Pulmonary artery endothelial cell (primary cell): ENCODE measurements at regions not wholly inside any gene's neighbourhood (a gene's known extent, or its start where the extent isn't known, plus 50 kb on each side); places are given as distances from the start of the nearest gene placed in this dataset.
"Not testable (repeated sequence)": the region's sequence is repeated elsewhere in the genome, so short reads cannot be mapped to it uniquely, and the experiment has no call there.

ENCODE experiments used
- DNase-seq: peaks from one replicate; pipeline ENCODE4 v3.0.0-alpha.2; 2011; ENCODE audit warnings: low read depth, low spot score

DNA sequence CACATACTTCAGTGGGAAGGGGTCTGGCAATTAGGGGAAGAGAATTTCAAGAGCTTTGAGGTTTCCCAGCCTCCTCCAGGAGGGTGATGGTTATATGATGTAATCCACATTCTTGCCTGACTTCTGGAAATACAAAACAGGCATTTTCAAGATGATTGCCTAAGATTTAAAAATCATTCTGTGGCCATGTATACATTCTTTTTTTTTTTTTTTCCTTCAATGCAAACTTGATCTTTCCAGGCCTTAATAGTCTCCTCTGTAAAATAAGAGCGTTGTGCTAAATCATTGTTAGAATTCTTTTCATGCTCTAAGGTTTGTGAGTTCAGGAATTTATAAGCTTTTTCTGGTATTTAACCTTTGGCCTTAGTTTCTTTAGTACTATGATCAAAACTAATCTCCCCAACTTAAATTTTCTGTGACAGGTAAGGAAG lies 192.3 kb upstream of the HMCN1 start:
- DNase-seq, result no peak

DNA sequence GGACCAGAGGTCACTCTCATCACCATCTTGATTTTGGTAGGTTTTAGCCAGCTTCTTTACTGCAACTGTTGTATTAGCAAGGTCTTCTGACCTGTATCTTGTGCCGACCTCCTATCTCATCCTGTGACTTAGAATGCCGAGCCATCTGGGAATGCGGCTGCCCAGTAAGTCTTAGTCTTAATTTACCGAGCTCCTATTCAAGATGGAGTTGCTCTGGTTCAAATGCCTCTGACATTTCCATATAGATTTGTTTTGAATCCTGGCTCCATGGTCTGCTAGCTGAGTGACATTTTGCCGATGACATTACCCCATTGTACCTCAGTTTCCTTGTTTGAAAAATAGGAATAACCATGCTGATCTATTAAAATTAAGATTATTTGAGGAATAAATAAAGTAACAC lies 193.9 kb upstream of the HMCN1 start:
- no peak for DNase-seq

GRCh38 chr1:185539277-185539943 lies 194.8 kb upstream of the HMCN1 start:
- DNase-seq, result no peak

DNA sequence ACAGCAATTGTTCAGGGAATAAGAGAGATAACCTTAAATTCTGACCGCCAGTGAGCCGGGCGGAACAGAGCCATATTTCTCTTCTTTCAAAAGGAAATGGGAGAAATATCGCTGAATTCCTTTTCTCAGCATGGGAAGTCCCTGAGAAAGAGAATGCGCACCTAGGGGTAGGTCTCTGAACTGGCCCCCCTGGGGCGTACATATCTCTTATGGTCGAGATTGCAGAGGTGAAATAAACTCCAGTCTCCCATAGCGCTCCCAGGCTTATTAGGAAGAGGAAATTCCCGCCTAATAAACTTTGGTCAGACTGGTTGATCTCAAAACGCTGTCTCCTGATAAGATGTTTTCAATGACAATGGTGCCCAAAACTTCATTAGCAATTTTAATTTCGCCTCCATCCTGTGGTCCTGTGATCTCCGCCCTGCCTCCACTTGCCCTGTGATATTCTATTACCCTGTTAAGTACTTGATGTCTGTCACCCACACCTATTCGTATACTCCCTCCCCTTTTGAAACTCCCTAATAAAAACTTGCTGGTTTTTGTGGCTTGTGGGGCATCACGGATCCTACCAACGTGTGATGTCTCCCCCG lies 195.8 kb upstream of the HMCN1 start:
- DNase-seq, result not testable (repeated sequence)

GRCh38 chr1:185537596-185537995 lies 196.6 kb upstream of the HMCN1 start:
- DNase-seq, result no peak

- no peak for DNase-seq
Observed at GRCh38 chr1:185536165-185536920, 197.8 kb upstream of the HMCN1 start.

GRCh38 chr1:185535621-185536020 lies 198.6 kb upstream of the HMCN1 start:
- DNase-seq, result no peak

DNA sequence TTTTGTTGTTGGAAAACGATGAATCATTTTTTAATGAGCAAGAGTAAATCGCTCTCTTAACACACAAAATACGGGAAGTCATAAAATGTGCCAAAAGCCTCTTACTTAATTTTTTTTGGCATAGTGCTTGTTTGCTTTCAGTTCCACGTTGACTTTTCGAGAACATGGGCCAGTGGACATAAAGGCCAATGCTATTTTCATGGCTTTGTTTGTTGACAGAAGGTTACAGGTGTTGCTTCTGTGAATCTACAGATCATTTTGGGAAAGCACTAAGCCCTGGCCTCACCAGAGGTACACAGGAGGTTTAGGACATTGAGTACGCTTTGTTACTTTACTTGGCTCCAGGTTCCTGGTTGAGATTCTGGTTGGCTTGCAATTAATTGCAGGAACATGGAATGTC lies 199.4 kb upstream of the HMCN1 start:
- no peak for DNase-seq

DNA sequence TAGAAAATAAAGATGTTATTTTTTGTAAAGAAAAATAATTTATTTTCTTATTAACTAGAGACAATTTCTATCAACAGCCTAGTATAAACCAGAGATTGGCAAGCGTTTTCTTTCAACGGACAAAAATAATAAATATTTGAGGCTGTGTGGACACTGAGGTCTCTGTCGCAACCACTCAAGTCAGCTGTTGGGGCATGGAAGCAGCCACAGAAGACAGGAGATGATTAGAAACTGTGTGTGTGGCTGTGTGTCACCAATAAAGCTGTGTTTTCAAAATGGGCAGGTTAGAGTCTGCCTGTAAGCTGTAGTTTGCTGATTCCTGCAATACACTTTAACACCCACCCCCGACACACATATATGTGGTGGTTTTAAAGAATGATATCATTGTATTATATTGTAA lies 200.6 kb upstream of the HMCN1 start:
- no peak for DNase-seq

DNA sequence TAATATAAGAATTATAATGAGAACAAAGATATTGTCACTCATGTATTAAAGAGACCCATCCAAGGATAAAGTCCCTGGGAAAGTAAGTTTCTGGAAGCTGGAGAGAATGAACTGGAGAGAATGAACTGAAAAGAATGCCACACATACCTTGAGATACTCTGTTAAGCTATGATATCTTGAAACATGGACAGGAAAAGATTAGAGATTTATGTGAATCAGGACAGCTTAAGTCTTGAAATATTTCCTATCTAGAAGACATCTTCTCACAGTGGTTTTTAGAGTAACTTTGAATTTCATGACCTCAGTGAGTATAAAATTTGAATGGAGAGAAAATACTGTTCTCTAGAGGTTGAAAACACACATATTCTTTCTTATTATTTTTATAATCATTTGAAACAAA lies 201.3 kb upstream of the HMCN1 start:
- no peak for DNase-seq

DNA sequence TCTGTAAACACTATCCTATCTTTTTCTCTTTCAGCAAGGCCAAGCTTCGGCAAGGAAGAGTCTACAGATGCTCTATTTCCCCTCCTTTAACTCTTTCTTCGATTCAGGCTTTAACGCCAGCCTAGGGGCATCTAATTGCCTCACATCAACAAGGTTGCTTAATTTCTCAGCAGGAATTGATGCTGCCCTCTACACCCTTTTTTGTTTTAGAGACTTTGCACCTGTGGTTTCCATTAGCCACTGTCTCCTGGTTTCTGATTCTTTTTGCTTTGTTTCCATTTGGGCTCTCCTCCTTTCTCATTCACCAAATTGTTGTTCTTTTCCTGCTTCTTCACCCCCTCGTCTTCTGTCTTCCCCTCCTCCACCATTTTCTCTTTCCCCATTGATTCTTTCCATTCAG lies 202.4 kb upstream of the HMCN1 start:
- no peak for DNase-seq

DNA sequence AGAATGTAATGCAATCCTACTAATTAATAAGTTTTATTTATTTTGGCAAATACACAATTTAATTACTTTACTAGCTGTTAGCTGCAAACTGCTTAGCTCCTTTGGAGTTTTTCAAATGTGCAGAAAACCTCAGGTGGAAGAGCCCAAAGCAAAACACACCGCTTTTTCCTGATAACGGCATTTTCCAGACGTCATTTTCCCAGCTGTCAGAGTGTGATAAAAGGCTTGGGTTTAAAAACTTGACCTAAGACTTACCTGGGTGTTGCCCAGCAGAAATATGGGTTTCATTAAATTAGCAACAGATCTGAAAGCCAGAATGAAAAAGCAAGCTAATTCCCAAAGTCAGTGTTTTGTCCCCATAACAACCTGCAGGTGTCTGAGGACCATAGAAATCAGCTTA lies 204.0 kb upstream of the HMCN1 start:
- DNase-seq, result no peak

- DNase-seq, result no peak
Observed at GRCh38 chr1:185529673-185530072, 204.5 kb upstream of the HMCN1 start.

GRCh38 chr1:185528084-185528676 lies 206.0 kb upstream of the HMCN1 start:
- DNase-seq, result no peak

DNA sequence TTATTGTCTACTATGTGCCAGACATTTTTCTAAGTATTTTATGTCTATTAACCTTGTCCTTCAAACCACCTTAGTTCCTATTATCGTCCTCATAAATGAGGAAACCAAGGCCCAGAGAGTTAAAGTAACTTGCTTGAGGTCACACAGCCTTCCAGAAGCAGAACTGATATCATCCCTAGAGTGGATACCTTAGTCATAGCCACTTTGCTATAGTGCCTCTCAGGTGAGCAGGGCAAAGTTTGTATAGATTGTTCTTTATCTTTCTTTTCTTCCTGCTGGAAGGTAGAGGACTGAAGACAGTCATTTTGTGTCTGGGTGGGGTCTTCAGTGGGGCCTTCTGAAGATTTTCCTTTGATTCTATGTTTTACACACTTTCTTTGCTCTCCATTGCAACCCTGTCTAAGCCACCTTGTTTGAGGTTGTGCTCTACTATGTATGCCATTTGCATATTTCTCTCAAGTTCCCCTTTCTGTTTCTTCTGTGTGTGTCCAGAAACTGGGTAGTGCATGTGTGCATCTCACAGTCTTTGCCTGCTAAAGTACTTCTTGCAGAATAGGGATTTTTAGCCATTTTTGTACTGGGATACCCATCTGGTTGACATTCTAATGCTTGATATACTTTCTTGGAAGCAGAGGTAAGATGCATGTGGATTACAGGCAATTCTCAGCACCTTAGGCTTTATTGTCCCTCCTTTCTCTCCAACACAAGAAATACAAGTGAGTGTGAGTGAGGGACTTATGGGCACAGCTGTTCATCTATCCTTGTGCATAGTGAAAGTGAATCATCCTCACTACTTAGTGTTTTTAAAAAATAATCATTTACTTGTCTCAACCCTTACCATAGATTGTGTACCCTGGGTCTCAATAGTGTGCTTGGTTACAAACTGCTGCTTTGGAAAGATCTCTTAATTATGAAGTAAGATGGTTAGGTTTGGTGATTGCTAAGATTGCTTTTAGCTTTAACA lies 207.6 kb upstream of the HMCN1 start:
- DNase-seq, result no peak

GRCh38 chr1:185520188-185520920 lies 203.3 kb upstream of the IVNS1ABP start:
- DNase-seq, result no peak

GRCh38 chr1:185517808-185518419 lies 200.9 kb upstream of the IVNS1ABP start:
- no peak for DNase-seq

- not testable (repeated sequence) for DNase-seq
Observed at GRCh38 chr1:185517301-185517700, 200.3 kb upstream of the IVNS1ABP start.

GRCh38 chr1:185515696-185516095 lies 198.7 kb upstream of the IVNS1ABP start:
- no peak for DNase-seq

GRCh38 chr1:185514311-185514710 lies 197.3 kb upstream of the IVNS1ABP start:
- DNase-seq, result no peak
